CD14-positive monocyte (primary cell): ENCODE measurements at regions not wholly inside any gene's neighbourhood (a gene's known extent, or its start where the extent isn't known, plus 50 kb on each side); places are given as distances from the start of the nearest gene placed in this dataset.

ENCODE experiments used
- DNase-seq, 3 donors: peaks; one replicate each; pipeline ENCODE4 v3.0.0-alpha.2; 2011 to 2022
- H2AFZ ChIP-seq: 2 replicates; pipeline ENCODE4 v1.6.0; 2012; ENCODE audit warnings: mild to moderate bottlenecking, low read depth, low read length, inconsistent platforms; ENCODE audit not compliant: insufficient read depth, poor library complexity, severe bottlenecking
- H3K27ac ChIP-seq, 2 donors: 1 replicate in 1 of 2; 2 replicates in 1 of 2; pipeline ENCODE4 v1.5.1; 2012 to 2013; ENCODE audit warnings: low read length in 2 of 2, control low read depth in 1 of 2, inconsistent platforms in 1 of 2, low read depth in 1 of 2, mild to moderate bottlenecking in 1 of 2
- H3K27me3 ChIP-seq, 2 donors: one replicate each; pipeline versions ENCODE4 v1.6.0 to v1.6.1; 2011 to 2013; ENCODE audit warnings: low read length in 2 of 2; ENCODE audit not compliant: control insufficient read depth in 2 of 2, insufficient read depth in 2 of 2
- H3K36me3 ChIP-seq, 2 donors: replicated peaks in 1 of 2; 1 replicate in 1 of 2; 2 replicates in 1 of 2; pipeline versions ENCODE4 v1.5.1 to v1.6.1; 2012 to 2013; ENCODE audit warnings: low read length in 2 of 2, control low read depth in 1 of 2, inconsistent platforms in 1 of 2, mild to moderate bottlenecking in 1 of 2; ENCODE audit not compliant: insufficient read depth in 2 of 2, control insufficient read depth in 1 of 2
- H3K4me1 ChIP-seq, 2 donors: 1 replicate in 1 of 2; 2 replicates in 1 of 2; pipeline versions ENCODE4 v1.5.1 to v1.6.1; 2012 to 2013; ENCODE audit warnings: low read length in 2 of 2, control low read depth in 1 of 2, inconsistent platforms in 1 of 2, mild to moderate bottlenecking in 1 of 2, moderate library complexity in 1 of 2; ENCODE audit not compliant: insufficient read depth in 2 of 2, control insufficient read depth in 1 of 2
- H3K4me2 ChIP-seq: replicated peaks from 2 replicates; pipeline ENCODE3; 2012; ENCODE audit warnings: low read length, moderate library complexity, mild to moderate bottlenecking; ENCODE audit not compliant: poor library complexity, severe bottlenecking; ENCODE audit errors: extremely low read depth
- H3K4me3 ChIP-seq, 3 experiments: fragments of 200-600 bp in 1 of 3; sonication (generic) in 1 of 3; replicated peaks in 1 of 3; 1 replicate in 2 of 3; 2 replicates in 1 of 3; pipeline ENCODE4 v1.5.1; 2011 to 2013; ENCODE audit warnings: low read length in 3 of 3, mild to moderate bottlenecking in 3 of 3, control low read depth in 2 of 3, low read depth in 2 of 3, inconsistent platforms in 1 of 3, moderate library complexity in 1 of 3
- H3K79me2 ChIP-seq: 2 replicates; pipeline ENCODE4 v1.6.0; 2012; ENCODE audit warnings: mild to moderate bottlenecking, control low read depth, inconsistent platforms, low read length, moderate library complexity; ENCODE audit not compliant: insufficient read depth
- H3K9ac ChIP-seq: 2 replicates; pipeline ENCODE4 v1.6.0; 2017; ENCODE audit warnings: low read length, mild to moderate bottlenecking; ENCODE audit not compliant: insufficient read depth, poor library complexity, severe bottlenecking
- H3K9me3 ChIP-seq, 2 donors: replicated peaks in 1 of 2; 1 replicate in 1 of 2; 2 replicates in 1 of 2; pipeline versions ENCODE4 v1.5.1 to v1.6.1; 2012 to 2013; ENCODE audit warnings: low read length in 2 of 2, control low read depth in 1 of 2; ENCODE audit not compliant: control insufficient read depth in 1 of 2, insufficient read depth in 1 of 2
- H4K20me1 ChIP-seq: 2 replicates; pipeline ENCODE4 v1.6.0; 2012; ENCODE audit warnings: mild to moderate bottlenecking, low read length, control low read depth, moderate library complexity; ENCODE audit not compliant: insufficient read depth
- H3K27ac Mint-ChIP-seq, 7 donors: one replicate each; pipeline ENCODE4 v1.8.0; 2020; ENCODE audit warnings: mild to moderate bottlenecking in 7 of 7, mixed read lengths in 7 of 7, moderate library complexity in 6 of 7, inconsistent platforms in 2 of 7
- H3K27me3 Mint-ChIP-seq, 3 donors: one replicate each; pipeline ENCODE4 v1.8.0; 2021 to 2022; ENCODE audit warnings: low read depth in 3 of 3, mild to moderate bottlenecking in 3 of 3, mixed read lengths in 3 of 3, moderate library complexity in 3 of 3, inconsistent platforms in 1 of 3
- H3K36me3 Mint-ChIP-seq, 2 donors: one replicate each; pipeline ENCODE4 v1.8.0; 2020; ENCODE audit warnings: mixed read lengths in 2 of 2, inconsistent platforms in 1 of 2, mild to moderate bottlenecking in 1 of 2
- H3K4me1 Mint-ChIP-seq: one replicate; pipeline ENCODE4 v1.8.0; 2020; ENCODE audit warnings: mild to moderate bottlenecking, mixed read lengths
- H3K4me3 Mint-ChIP-seq, 2 donors: one replicate each; pipeline ENCODE4 v1.8.0; 2020; ENCODE audit warnings: mild to moderate bottlenecking in 2 of 2, mixed read lengths in 2 of 2, moderate library complexity in 1 of 2
- H3K9me3 Mint-ChIP-seq, 7 donors: one replicate each; pipeline ENCODE4 v1.8.0; 2020 to 2022; ENCODE audit warnings: mixed read lengths in 7 of 7, mild to moderate bottlenecking in 6 of 7, moderate library complexity in 6 of 7, inconsistent platforms in 2 of 7
- WGBS: methylation state at CpG from one replicate; pipeline ENCODE4 v1.1.5; 2013; ENCODE audit warnings: missing lambda C conversion rate; ENCODE audit not compliant: insufficient coverage; 5-methylcytosine and 5-hydroxymethylcytosine counted together
- intact Hi-C, 2 donors: fragments of 100-400 bp; cut with micrococcal nuclease; formaldehyde crosslinking; loops; one replicate each; pipeline versions ENCODE4 v1.15.0 to v1.15.1; 2023
- TF ChIP-seq, protein P1 (sequence below): fragments of 200-600 bp; IDR thresholded peaks from one replicate; pipeline ENCODE4 v1.8.0; 2022; ENCODE audit warnings: antibody characterized with exemption, mild to moderate bottlenecking

DNA sequence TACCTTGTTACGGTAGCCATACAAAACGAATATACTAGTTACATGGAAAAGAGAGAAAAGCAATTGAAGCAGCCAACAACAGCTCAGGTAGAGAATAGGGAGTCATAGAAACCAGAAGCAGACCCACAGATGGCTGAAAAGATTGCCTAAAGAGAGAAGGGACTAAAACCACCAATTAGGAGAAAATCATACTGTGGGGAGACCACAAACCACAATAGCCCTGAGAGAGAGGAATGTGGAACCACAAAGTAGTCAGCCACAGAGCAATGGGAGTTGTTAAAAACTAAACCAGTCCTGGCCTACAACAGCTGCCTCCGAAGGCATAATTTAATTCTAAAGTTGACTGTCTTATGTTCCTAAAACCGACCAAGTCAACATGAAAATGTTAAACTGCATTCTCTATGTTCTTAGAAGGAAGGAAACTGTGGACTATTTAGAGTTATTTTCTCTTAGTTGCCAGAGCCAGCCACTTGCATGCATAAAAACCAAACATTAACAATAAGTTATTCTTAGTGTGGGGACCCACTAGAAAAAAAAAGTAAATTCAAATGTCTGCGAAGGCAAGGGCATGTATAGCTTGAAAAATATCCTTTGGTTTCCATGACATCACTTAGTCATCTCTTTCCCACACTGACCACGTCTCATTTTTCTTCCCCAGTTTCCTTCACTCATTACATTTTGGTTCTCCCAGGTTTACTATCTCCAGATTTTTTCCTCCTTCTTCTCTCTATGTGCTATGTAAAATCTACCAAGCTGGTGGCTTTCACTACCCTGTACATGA, 398.1 kb downstream of the NOVA1 start:
- H3K9me3 Mint-ChIP-seq = peaks cover 0 to 10% (median 6%) of the 10 kb centered on the region in 7 donors
- no peak overlapping the region for H3K4me3 Mint-ChIP-seq
- TF ChIP-seq, protein P1, sequence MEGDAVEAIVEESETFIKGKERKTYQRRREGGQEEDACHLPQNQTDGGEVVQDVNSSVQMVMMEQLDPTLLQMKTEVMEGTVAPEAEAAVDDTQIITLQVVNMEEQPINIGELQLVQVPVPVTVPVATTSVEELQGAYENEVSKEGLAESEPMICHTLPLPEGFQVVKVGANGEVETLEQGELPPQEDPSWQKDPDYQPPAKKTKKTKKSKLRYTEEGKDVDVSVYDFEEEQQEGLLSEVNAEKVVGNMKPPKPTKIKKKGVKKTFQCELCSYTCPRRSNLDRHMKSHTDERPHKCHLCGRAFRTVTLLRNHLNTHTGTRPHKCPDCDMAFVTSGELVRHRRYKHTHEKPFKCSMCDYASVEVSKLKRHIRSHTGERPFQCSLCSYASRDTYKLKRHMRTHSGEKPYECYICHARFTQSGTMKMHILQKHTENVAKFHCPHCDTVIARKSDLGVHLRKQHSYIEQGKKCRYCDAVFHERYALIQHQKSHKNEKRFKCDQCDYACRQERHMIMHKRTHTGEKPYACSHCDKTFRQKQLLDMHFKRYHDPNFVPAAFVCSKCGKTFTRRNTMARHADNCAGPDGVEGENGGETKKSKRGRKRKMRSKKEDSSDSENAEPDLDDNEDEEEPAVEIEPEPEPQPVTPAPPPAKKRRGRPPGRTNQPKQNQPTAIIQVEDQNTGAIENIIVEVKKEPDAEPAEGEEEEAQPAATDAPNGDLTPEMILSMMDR = no peak
- H3K27ac ChIP-seq = no peak overlapping the region
- no peak overlapping the region for H3K9ac ChIP-seq
- no peak overlapping the region for H3K27ac Mint-ChIP-seq
- no peak overlapping the region for H3K4me2 ChIP-seq
- 19% methylated on average over 2 of the region's 6 CpGs for WGBS
- peaks cover 0 to 9% of the 10 kb centered on the region in 2 donors for H3K9me3 ChIP-seq
- H3K4me1 ChIP-seq = no peaks in the 10 kb centered on the region
- intact Hi-C loops = no loop called here
- H3K36me3 Mint-ChIP-seq = no peaks in the 10 kb centered on the region
- no peaks in the 10 kb centered on the region for H4K20me1 ChIP-seq
- H3K27me3 Mint-ChIP-seq = peaks cover 34 to 38% (median 35%) of the 10 kb centered on the region in 3 donors
- no peak overlapping the region for H2AFZ ChIP-seq
- no peak overlapping the region for H3K4me3 ChIP-seq
- H3K79me2 ChIP-seq = no peaks in the 10 kb centered on the region
- H3K36me3 ChIP-seq = no peaks in the 10 kb centered on the region
- H3K4me1 Mint-ChIP-seq = peaks cover 2% of the 10 kb centered on the region
- no peak for DNase-seq
- H3K27me3 ChIP-seq = peaks cover 17 to 39% of the 10 kb centered on the region in 2 donors

DNA sequence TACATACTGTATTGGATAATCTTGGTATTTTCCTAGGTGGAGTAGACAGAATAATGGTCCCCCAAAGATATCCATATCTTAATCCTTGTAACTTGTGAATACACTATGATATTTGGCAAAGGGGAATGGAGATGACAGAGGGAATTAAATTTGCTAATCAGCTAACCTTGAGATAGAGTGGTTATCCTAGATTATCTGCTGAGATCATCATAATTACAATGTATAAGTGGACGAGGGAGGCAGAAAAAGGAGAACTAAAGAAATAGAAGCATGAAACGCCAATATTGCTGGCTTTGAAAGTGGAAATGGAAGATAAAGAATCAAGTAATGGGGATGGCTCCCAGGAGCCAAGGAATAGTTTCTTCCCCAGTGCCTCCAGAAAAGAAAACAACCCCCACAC, 398.7 kb downstream of the NOVA1 start:
- peaks cover 10 to 32% of the 10 kb centered on the region in 2 donors for H3K27me3 ChIP-seq
- Mint-ChIP-seq H3K9me3 (peaks cover 0 to 9% (median 4%) of the 10 kb centered on the region in 7 donors), H3K27ac (no peak overlapping the region), H3K4me3 (no peak overlapping the region), H3K36me3 (no peaks in the 10 kb centered on the region), H3K27me3 (peaks cover 28 to 33% (median 29%) of the 10 kb centered on the region in 3 donors), H3K4me1 (no peaks in the 10 kb centered on the region)
- peaks cover 0 to 7% of the 10 kb centered on the region in 2 donors for H3K9me3 ChIP-seq
- WGBS = no CpG with 5 or more reads among the region's 2 CpGs
- no peaks in the 10 kb centered on the region for H3K4me1 ChIP-seq
- no peaks in the 10 kb centered on the region for H4K20me1 ChIP-seq
- intact Hi-C loops = no loop called here
- no peak for DNase-seq
- TF ChIP-seq, protein P1 = no peak
- H3K27ac ChIP-seq = no peak overlapping the region
- H3K4me3 ChIP-seq = no peak overlapping the region
- H3K9ac ChIP-seq = no peak overlapping the region
- H3K36me3 ChIP-seq = no peaks in the 10 kb centered on the region
- no peak overlapping the region for H3K4me2 ChIP-seq
- no peak overlapping the region for H2AFZ ChIP-seq
- H3K79me2 ChIP-seq = no peaks in the 10 kb centered on the region
